HG03196 (cell line): ENCODE measurements at regions not wholly inside any gene's neighbourhood (a gene's known extent, or its start where the extent isn't known, plus 50 kb on each side); places are given as distances from the start of the nearest gene placed in this dataset.

Experiments used
- ATAC-seq: cut with Tn5 transposase; IDR thresholded peaks from one replicate; pipeline ENCODE4 v1.9.1; 2021; ENCODE audit not compliant: unreplicated experiment

DNA sequence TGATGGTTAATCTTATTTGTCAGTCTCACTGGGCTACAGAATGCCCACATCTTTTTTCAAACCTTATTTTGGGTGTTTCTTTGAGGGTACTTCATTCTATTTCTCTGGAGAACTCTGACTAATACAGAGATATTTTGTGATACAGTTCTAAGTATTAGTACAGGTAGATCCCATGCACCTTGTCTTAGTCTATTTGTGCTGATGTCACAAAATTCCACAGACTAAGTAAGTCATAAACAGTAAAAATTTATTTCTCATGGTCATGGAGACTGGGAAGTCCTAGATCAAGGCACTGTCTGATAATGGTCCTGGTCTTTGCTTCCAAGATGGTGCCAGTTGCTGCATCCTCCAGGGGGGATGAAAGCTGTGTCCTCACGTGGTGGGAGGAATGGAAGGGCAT lies 68.6 kb upstream of the EPHA4 start:
- ATAC-seq, result no peak

DNA sequence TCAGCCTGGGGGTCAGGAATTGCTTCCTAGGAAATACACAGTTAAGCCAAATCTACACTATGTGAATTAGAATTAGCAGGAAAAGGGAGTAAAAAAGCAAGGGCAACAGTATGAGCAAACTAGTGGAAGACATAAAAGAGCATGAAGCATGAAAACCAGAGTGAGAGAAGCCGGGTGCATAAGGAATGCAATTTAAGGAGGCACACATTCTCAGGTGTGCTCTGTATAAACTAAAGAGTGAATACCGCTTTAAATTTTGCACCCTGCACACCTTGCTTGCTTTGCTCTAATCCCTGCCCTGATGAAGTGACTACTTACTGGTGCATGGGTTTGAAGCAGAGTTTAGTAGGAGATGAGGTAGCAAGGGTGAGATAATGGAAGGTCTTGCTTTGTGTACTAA lies 65.7 kb upstream of the EPHA4 start:
- no peak for ATAC-seq

DNA sequence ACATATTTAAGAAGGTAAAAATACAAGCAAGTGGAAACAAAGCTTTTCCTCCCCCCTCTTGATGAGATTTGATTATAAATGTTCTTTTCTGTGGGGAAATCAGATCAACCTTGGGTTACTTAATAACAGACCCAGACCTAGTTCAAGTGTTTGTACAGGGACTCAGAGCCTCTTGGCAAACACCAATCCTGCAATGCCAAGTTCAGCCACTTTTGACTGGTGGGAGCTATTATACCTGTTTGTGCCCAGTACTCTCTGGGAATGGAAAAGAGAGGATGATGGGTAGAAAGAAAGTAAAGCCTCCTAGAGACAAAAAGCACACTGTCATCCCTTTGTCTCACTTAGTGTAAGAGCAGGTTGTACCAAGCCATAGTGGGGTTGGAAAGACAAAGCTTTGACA lies 63.8 kb upstream of the EPHA4 start:
- ATAC-seq, result no peak

DNA sequence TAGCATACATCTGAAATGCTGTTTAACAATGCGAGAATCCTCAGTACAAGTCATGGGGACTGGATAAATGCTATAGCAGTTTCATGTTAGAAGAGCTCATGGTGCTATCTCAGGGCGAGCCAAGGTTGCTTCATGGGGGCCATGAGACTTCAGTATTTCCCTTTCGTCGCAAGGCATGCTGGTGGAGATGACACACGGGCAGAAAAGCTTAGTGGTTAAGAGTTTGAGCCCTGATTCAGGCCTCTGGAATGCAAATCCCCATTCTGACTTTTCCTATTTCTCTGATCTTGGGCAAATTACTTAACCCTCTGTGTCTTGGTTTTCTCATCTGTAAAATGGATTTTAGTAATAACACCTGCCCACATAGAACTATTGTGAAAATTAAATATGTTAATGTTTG lies 57.4 kb upstream of the EPHA4 start:
- ATAC-seq, result no peak

DNA sequence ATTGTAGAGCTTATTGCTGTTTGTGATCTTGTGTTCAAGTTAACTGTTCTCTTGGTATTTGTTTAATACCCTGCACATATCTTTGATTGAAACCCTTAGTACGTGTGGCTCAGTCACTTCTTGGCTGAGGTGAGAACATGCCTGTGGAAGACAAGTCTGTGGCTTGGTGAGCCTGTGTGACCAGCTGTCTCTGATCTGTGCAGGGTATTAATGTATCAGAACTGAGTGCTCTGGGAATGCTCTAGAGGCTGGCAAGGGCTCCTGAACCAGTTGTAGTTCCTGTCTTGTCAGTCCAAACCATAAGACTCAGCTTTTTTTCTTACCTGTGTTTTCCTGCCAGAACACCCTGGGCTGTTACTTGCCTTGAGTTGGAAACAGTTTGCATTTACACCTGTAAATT lies 52.4 kb upstream of the EPHA4 start:
- no peak for ATAC-seq
